CD4-positive, alpha-beta T cell treated with Interleukin-6 for 4 hours (primary cell): ENCODE measurements at regions not wholly inside any gene's neighbourhood (a gene's known extent, or its start where the extent isn't known, plus 50 kb on each side); places are given as distances from the start of the nearest gene placed in this dataset.

Source experiments
- DNase-seq: peaks from one replicate; pipeline ENCODE4 v3.0.0-alpha.2; 2020; ENCODE audit warnings: mixed read lengths

DNA sequence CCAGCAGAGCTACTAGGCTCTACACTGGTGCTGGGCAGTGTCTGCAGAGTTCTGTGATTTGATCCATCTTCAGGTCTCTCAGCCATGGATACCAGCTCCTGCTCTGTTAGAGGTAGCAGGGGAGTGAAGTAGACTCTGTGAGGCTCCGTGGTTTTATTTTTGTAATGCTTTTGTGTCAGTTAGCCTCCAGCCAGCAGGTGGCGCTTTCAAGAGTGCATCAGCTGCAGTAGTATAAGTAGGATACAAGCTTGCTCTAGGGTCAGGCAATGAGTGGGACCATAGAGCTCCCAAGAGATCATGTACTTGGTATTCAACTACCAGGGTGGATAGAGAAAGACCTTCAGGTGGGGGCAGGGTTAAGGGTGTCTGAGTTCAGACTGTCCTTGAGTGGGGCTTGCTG, 362.5 kb upstream of the TRAM1L1 start:
- DNase-seq = peak; percentile 9

DNA sequence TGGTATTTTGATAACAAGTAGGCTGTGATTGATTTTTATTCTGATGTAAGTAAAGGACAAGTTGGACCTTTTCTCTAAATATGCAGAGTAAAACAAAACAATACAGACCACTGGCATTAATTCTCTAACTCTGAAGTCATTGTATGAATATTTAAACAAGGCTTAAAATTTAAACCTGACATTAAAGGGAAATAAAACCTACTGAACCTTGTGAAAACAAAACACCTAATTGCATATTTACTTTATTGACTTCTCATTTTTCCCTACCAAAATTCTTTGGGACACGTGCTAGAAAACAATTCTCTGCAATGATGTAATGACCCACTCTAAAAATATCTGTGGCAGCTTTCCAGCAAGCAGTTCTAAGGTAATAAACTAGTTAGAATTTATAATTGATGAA, 369.7 kb upstream of the TRAM1L1 start:
- DNase-seq = no peak

- DNase-seq = no peak
Observed at GRCh38 chr4:117466388-117466787, 381.0 kb upstream of the TRAM1L1 start.

DNA sequence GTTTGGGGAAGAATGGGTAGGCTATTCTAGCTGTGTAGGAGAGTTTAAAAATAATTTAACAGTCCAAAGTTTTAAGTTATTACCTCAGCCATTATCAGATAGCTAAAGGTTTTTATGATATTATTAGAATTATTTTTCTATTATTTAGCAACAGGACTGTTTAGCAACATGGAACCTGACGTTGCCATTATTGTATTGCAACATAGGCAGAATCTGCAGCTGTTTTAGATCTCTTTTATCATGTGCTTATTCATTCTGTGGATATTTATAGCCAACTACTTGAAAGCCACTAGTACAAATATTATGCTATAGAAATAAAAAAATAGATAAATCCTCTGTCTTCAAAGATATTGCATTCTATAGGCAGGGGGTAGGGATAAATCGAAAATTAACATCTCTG, 382.0 kb upstream of the TRAM1L1 start:
- no peak for DNase-seq

DNA sequence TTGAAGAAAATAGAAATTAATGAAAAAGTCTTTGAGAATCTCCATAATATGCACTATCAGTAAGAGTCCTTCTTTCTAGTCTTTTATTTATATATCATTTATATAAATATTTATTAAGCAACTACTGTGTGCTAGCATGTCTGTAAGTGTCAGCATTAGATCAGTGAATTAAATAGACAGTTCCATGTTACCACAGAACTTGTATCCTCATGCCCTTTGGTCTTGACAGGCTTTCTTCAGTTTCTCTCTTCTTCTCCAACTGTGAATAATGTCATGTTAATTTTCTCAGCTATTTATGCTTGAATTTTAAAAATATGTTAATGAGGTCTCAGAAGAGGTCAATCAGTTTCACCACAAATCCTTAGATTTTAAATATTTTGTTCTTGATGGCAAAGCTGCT, 389.6 kb upstream of the TRAM1L1 start:
- DNase-seq = no peak

DNA sequence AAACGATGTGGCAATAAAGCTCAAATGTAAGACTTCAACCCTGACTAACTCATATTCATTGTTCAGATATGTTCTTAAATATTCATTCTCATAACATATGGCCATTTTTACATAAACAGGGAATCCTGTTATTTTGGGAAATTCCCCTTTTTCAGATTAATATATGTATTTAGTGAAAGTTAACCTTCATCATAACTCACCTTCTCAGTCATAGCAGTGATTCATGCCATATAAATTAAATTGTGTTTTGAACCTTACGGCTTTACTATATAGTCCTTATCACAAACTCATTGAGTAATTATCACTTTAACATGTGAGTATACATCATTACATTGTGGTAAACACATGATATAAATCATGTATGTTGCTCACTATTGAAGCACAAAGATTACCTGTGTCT, 392.5 kb upstream of the TRAM1L1 start:
- DNase-seq = no peak

DNA sequence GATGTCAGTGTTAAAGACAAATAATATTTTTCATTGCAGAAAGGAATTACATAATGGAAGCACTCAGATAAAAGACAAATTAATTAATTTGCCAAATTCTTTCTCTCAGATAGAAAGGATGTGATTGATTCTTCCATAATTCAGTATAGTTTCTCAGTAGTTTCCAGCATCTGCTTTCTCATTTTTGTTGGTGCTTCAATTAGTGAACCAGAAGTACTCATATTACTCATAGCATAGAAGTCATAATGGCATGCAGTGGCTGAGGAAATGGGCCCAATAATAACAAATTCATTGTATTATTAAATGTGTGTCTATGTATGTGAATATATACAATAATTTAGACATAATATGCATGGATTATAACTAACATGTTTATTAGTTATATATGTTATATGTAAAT, 393.3 kb upstream of the TRAM1L1 start:
- DNase-seq = no peak

- no peak for DNase-seq
Observed at GRCh38 chr4:117479673-117480072, 394.3 kb upstream of the TRAM1L1 start.

- DNase-seq = no peak
Observed at GRCh38 chr4:117481742-117482141, 396.4 kb upstream of the TRAM1L1 start.

GRCh38 chr4:117488692-117489091, 403.3 kb upstream of the TRAM1L1 start:
- DNase-seq = no peak

- no peak for DNase-seq
Observed at GRCh38 chr4:117489107-117489506, 403.7 kb upstream of the TRAM1L1 start.

- no peak for DNase-seq
Observed at GRCh38 chr4:117491516-117491915, 406.1 kb upstream of the TRAM1L1 start.

DNA sequence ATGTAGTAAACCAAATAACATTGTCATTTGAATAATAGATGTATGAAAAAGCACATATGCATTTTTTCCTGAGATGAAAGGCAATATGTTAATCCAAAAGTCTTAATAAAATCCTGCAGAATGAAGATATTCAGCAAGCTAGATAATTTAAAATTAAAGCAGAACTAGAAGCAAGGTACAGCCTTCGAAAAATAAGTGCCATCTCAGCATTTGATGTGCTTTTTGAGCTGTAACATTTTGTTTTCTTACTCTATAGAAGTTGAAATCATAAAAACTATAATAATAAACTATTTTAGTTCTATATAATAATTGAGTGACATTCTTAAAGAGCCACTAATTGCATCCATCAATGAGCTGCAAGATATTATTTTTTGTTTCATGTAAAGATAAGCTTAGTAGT, 410.4 kb upstream of the TRAM1L1 start:
- no peak for DNase-seq

DNA sequence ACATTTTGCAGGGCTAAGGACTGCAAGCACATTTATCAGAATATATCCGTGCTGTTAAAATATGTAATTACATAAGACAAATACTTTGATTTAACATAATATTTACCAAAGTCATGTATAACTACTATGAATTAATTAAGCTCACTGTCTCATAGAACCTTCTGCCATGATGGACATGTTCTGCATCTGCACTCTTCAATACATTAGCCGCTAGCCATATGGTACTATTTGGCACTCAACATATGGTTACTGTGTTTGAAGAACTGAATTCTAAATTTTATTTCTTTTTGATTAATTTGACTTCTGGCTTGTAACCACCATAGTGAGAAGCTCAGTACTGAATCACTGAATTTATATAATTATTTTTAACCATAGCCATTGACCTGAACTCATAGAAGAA, 427.0 kb upstream of the TRAM1L1 start:
- no peak for DNase-seq

DNA sequence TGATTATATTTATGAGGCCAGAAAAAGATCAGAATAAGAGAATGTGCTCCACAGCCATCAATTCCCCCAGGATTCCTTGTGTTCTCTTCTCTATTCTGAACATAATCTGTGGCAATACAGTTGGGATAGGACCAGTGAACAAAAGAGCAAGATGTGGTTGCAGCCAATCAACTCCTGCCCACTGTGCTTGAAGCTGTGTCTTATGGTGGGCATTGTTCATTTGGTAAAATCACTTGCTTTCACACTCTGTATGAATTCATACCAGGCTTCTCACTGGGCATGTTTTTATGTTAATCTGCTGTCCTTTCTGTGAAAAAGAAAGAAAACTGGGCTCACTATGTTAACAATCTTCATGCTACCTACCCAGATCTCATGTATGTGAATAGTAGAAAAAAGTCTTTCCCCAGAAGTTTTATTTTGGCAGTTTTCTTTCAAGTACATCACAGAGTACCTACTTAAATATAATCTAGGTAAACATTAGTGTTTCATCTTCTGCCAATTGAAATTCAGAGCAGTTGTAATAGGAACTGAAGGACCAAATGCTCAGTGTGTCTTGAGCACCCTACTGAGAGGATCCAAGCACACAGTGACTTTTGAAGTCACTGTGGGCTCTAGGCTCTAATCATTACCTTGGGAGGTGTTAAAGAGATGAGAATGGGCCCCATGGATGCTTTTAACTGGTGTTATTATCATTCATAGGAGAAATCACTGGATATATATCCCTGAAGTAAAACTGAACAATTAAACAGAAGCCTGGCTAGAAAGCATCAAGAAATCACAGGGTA, 429.2 kb upstream of the TRAM1L1 start:
- no peak for DNase-seq

- no peak for DNase-seq
Observed at GRCh38 chr4:117515921-117516320, 430.5 kb upstream of the TRAM1L1 start.

DNA sequence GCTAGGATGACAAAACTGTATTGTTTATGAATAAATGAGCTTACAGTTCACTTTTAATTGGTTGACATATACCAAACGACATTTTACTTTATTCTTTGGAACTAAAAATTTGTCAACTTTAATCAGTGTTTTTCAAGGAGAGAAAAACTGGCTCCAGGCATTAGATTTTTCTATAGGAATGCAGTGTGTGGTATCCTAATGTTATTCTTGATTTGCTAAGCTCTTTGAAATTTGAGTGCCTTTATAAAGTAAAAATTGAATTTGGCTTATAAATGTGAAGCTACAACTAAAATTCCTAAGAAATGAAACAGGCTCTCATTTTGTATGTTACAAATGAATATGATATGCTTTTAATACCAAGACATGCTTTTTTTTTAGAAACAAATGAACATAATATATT, 442.2 kb upstream of the TRAM1L1 start:
- DNase-seq = no peak

- no peak for DNase-seq
Observed at GRCh38 chr4:117529401-117529800, 444.0 kb upstream of the TRAM1L1 start.

DNA sequence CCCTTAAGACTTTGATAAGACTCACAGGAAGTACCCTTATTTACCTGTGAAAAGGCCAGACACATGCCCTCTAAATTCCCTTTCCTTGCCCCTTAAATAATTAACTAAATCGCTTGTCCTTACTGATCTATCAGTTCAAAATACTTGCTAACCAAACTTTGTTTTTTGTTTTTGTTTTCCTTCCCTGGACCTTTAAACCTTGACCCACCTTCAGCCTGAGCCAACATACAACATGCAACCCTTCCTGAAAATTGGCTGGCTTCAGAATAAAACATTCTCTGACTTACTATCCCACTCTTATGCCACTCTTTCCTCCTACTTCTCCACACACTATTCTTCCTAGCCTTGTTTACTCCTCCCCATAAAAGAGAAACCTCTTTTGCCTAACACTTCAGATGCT, 448.1 kb upstream of the TRAM1L1 start:
- no peak for DNase-seq

DNA sequence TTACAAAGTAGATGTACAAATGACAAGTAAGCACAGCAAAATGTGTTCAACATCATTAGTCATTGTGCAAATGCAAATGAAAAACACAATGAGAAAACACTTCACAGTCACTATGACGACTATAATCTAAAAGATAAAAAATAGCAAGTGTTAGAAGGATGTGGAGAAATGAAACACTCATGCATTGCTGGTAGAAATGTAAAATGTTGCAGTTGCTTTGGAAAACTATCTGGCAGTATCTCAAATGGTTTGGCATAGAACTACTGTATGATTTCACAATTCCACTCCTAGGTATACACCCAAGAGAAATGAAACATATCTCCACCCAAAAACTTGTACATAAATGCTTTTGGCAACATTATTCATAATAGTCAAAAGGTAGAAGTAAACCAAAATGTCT, 459.7 kb upstream of the TRAM1L1 start:
- DNase-seq = no peak

GRCh38 chr4:117549524-117549923, 464.1 kb upstream of the TRAM1L1 start:
- DNase-seq = no peak

- no peak for DNase-seq
Observed at GRCh38 chr4:117550085-117550484, 464.7 kb upstream of the TRAM1L1 start.

DNA sequence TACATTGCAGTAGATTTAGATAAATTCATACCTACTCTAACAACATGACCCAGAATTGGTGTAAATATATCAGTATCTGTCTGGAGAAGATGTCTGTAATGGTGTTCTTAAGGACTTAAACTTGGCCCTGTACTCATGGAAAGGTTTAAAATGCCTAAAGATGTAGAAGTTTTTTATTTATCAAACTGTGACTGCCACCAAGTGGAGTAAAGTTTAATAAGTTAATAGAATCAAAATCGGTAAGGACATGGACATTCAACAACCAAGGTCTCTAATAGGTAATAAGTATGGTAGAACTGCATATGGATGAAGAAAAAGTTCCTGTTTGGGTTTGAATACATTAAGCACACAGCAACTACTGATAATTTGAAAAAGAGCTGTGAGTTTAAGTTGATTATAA, 474.0 kb upstream of the NDST3 start:
- no peak for DNase-seq

- no peak for DNase-seq
Observed at GRCh38 chr4:117574085-117574484, 460.2 kb upstream of the NDST3 start.

GRCh38 chr4:117575850-117576249, 458.4 kb upstream of the NDST3 start:
- no peak for DNase-seq
